ENCODE measurements at regions not wholly inside any gene's neighbourhood (a gene's known extent, or its start where the extent isn't known, plus 50 kb on each side); places are given as distances from the start of the nearest gene placed in this dataset.
"Not testable (repeated sequence)": the region's sequence is repeated elsewhere in the genome, so short reads cannot be mapped to it uniquely, and the experiment has no call there.

DNA sequence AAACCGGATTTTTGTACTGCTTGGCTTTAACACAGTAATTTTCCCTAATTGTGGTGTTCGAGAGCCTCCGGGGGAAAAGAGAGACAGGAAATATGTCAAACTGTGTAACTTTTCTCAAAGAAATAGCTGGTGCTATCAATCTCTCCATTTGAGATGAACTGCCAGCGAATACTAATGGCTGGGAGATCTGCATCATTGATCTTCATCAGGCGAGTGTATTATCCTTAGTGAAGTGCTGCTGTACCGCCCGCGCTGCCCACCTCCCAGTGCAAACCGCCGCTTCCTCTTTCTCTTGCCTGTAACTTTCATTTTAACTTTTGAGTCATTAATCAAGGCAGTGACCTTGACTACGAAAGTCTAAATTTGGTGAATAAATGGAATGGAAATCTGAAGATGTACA, 246.1 kb upstream of the ST6GAL2 start:
- DNase-seq, result no peak

DNA sequence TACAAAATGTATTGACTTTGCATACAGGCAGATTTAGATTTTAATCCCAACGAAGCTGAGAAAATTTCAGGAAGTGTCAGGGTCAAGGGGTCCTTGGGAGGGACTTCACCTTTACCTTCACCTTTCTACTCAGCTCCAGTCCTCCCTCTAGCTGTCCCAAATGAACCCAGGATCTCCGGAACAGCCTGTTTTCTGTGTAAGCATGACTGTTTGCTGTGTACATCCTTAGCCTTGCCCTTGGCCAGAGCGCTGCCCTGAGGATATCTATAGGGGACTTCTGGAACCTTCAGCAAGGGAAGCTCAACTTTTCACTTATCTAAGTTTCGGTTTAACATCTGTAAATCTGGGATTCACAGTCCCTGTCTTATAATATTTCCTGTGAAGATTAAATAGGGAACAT, 246.8 kb upstream of the ST6GAL2 start:
- DNase-seq, result no peak

DNA sequence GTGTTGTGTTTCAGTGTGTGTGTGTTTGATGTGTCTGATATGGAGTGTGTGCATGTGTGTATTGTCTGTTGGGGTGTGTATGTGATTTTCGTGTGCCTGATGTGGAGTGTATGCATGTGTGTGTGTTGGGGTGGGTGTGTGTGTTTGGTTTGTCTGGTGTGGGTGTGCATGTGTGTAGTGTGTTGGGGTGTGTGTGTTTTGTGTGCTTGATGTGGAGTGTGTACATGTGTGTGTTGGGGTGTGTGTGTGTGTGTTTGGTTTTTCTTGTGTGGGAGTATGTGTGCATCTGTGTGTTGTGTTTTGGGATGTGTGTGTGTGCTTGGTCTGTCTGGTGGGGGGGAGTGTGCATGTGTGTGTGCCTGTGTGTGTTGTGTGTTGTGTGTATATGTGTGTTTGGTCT, 247.4 kb upstream of the ST6GAL2 start:
- no peak for DNase-seq

DNA sequence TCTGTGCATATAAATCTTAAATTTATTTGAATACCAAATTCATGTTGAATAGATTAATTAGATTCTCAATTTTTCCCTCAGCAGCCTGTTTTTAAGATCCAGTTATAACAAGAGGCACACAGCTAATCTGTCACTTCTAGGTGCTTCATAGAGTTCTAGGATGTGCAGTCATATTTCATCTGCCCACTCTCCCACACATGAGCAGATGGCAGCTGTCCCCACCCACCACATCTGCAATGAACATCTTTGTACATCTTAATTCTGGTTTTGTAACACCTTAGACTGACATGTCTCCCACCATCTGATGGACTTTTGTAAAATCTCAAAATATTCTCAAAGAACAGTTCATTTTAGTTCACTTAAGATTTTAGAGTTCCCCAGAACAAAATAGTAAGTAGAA, 250.8 kb upstream of the ST6GAL2 start:
- DNase-seq, result peak; percentile 28

DNA sequence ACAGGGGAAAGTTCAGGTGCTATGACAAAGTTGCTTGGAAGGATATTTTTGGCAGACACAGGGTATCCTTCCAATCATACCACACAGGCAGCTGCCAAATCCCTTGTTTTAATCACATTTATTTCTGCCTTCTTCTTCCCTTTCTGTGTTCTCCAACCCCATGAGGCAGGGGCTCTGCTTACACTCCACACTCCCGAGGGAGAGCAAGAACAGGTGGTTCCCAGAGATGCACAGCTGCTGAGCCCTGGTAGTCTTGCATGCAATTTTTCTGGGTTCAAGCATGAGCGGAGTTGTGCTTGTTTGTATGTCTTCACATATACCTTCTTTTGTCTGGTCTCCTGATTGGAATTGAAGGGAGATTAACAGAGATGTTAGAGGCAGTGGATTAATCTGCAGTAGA, 251.7 kb upstream of the ST6GAL2 start:
- DNase-seq, result peak; percentile 75

DNA sequence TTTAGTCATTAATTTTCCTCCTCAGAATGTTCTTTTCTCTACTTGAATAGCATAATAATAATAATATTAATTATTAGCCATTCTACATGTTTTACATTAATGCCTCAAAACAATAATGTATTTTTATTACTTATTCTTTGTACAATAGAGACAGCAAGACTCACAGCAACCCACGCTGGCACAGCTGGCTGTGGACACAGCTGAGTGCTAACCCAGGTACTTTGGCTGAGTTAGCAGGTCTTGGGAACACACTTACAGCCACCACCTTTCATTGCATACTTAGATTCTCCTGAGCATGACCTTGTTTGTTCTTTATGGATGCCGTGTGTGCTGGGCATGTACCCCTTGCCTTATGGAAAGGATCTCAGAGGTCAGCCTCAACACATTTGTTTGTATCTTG, 260.2 kb upstream of the ST6GAL2 start:
- DNase-seq, result no peak

DNA sequence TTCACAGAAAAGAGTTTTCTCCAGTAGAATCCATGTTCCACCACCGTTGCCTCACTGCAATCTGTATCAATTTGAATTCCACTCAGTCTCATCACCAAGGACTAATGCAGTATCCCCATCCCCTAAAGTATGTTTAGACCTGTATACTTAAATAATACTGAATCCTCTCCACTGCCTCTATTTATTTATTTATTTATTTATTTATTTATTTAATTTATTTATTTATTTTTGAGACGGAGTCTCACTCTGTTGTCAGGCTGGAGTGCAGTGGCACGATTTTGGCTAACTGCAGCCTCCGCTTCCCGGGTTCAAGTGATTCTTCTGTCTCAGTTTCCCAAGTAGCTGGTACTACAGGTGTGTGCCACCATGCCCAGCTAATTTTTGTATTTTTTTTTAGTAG, 260.7 kb upstream of the ST6GAL2 start:
- DNase-seq, result not testable (repeated sequence)

DNA sequence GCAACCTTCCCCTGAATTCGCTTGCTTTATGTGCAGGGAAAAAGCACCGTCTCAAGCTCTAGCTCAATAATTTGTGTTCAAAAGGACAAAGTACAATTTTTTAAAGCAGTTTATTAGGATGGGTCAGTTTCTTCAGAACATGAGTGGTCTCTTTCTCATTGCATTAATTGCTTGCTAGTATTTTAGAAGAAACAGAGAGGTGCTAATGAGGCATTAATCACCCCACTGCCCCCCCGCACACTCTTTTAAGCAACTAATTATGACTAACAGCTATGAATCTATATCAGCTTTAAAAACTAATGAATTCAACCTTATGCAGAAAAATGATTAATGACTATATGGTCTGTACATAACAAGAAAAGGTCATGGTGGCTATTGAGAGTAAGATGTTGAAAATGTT, 262.1 kb upstream of the ST6GAL2 start:
- DNase-seq, result no peak

DNA sequence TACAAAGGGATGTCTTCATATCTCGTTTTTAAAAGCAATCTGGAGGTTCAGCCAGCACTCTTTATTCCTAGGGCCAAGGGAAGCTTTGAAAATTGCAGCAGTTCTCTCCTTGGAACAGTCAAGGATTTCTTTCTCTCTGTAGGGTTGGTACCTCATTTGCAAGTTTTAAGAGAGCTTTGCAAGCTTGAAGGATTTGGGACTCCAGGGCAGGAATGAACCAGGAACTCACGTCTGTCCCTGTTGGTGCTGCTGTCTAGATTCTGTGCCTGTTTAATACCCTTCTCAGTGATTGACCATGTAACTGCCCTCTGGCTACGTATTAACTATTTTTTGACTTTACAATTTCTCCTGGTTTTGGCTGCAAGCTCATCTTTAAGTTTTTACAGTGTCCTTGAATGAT, 262.5 kb upstream of the ST6GAL2 start:
- DNase-seq, result no peak

DNA sequence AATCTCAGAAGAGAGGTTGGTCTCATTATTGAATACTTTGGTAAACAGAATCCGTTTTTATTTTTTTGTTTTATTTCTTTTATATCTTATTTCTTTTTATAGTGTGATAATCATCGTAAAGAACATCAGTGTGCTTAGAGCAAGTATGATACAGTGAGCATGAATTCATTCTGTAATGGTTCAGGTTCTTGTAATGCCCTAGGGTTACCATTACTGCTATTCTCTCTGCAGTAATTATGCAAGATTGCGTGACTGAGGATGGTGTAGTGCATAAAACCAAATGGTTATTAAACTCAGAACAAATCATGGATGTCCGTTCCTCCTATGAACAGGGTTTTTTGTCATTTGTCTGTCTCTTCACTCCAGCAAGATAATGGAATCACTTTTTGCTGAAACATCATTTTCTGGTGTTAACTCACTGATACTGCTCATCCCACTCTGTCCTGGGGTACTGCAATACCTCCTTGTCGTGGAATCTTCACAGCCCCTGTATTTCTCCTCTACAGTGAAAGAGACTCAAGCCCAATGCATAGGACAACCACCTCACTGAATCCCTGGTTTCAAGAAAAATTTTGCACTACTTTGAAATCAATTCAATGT, 274.8 kb upstream of the ST6GAL2 start:
- no peak for DNase-seq

DNA sequence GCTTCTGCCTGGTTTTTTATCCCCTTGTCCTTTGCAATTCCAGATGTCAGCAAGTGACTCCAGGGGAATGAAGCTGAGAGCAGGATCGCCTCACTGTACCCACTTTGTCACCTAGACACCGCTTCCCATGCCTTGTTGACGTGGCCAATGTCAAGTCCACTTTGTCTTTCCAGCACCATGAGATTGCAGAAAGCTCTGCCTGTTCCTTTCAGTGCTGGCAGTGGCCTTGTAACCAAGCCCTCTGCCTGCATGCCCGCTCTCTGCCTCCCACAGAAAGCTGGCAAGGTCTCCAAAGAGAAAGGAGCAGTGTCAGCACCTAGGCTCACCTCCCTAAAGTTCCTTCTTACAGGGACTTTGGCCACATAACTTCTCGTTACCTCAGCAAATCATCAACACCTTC, 282.2 kb upstream of the ST6GAL2 start:
- DNase-seq, result no peak

DNA sequence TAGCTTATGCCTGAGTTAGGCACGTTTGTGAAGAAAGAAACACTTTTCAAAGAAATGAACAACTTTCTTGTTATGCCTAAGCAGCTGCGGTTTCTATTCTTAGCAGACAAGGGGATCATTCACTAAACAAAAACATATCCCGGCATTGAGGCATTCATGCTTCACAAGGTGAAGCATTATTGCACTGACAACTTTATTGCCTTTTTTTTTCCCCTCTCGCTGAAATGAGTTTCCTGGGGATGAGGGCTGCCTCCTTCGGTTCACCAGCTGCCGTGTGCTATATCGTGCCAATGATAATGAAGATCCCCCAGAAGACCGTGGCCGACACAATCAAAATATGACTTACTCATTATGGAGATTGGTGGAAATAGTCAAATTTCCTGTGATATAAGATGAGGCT, 288.2 kb upstream of the ST6GAL2 start:
- no peak for DNase-seq

DNA sequence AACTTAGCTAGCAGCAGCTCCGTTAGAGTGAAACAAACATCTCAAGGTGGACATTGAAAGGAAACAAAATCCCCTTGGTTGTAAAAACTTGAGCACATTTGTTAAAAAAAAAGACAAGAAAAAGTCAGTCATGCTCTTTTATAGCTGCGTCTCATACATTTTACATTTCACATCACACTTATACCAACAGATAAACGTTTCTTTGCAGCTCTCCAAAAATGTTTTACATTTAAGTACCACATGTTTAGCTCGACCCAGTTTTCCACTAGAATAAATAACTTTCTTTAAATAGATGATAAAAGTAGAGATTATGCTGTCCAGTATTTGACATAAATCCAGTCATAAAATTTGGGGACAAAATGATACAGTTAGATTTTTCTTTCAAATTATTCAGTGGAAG, 297.0 kb upstream of the ST6GAL2 start:
- DNase-seq, result no peak

DNA sequence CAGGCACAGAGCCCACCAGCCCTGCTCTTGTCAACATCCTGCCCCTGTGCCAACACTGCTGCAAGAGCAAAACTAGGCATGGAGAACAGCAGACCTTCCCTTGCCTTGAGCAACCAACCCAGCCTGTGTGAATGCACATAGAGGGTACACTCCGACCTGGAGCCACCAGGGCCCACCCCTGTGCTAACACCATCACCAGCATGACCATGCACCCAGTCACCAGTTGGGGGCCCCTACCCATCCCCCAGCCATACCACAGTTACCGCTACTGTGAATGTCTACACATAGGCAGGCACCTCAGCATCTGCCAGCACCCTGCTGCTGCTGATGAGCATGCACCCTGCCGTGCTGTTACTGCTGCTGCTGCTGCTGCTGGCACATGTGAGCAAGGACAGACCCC, 301.9 kb upstream of the ST6GAL2 start:
- DNase-seq, result no peak

DNA sequence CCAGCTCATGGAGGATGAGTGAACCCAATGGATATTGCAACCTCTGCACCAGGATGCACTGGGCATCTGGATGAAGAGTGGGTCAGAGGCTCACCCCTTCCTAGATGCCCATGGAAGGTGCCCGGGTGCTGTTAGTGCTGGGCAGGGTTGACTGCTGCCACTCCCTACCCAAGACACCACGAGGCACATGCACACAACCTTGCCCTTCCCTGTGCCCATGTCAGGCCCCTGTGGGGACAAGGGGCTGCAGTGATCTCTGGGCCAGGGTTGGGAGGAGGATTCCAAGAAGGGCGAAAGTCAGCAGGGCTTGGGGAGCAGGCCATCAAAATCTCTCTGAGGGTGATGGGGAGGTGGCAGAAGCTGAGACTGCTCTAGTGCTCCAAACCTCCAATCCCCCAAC, 309.7 kb upstream of the ST6GAL2 start:
- no peak for DNase-seq

DNA sequence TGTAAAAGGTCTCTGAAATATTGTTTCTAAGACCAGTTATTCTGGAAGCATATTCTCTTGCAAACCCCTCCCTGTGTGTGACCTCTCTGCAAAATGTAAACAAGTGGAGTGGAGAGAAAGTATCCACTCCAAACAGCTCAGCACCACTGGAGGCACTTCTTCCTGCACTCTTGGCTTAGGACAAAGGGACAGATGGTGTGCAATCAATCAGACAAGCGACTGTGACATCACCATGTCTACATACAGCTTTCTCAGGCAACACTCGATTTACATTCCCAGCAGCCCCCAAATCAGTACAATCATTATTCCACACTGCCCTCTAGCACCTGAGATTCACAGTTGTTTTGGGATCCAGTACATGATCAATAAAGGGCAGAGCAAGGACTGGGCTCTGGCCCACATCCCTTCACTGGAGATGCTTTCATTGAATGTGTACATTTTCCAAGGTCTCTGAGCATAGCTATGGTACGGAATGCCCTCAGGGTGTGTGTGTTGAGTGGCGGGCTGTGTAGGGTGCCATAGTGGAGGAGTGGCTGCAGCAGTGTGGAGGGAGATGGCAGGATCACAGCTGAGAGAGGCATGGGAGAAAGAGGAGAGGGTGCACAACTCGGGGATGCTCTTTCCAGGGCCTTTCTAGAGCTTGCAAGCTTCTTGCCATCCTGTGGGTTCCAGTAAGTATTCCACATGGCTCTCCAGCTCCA, 311.8 kb upstream of the ST6GAL2 start:
- peak; percentile 91 for DNase-seq

DNA sequence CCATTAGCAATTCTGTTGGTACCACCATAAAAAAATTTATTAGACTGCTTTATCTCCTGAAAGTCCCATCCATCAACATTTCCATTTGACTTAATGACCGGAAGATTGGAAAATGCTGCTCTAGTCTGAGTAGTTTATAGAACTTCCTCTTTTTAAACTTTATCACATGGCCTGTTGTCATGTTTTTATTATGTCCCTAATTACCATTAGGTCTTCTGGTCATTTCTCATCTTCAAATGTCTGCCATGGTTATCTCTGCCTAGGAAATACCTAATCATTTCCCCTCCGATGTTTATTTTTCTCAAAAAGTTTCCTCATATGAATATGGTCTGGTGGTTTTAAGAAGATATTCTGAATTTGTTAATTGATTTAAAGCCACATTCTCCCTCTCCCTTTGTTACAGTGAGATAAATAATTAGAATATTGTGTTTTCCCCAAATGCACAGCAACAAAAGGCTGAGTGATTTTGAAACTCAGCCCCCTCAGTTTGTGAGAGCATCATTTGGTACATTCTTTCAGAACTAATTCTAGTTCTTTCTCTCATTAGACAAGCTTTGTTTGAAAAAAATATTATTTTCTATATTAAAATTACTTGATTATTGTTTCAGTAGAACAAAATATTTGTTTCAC, 317.1 kb upstream of the ST6GAL2 start:
- no peak for DNase-seq

DNA sequence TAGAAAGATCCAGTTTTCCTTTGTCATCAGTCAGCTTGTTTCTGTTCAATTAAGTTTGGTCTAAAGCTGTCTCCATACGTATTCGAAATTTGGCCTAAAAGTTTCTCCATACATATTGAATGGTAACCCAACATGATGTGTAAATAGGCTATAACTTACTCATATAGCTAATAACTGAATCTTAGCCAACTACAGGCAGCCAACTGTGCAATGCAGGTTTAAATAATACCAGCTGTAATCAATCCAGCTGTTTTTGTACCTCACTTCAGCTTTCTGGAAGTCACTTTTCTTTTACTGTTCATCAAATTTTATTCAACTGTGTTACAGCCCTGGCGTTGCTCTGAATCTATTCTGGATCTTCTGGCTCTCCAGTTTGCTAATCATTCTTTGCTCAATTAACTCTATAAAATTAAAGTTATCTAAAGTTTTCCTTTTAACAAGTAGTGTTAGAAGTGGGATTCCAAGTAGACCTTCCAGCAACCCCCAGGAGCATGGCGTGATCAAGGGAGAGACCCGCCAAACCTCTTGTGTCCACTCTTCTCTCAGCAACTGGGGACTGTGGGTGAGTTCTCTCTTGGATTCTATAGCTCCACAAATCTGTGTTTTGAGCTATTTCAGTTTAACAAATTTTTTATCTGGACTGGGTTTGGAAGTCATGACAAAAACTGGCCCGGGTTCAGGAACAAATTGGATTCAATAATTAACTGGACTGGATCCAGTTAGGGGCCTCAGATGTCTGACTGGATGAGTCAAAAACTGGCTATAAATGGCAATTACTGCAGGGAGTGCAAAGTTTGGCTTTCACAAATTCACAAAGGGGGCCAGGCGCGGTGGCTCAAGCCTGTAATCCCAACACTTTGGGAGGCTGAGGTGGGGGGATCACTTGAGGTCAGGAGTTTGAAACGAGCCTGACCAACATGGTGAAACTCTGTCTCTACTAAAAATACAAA, 329.7 kb upstream of the ST6GAL2 start:
- DNase-seq, result no peak

DNA sequence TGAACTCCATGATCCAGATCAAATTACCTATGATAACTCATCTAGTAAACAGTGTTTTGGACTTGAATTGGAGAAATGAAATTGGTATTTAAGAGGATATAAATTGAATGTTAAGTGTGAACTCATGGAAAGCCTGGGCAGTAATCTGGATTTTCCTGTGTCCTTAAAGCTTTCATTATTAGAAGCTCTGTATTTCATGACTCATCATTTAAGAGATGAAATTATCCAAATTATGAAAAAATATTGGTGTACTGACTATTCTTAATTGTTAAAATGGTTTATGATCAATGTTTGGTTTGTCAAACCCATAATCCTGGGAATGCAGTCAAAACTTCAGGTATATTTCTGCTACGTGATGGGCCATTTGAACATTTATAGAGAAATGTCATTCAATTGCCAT, 332.2 kb upstream of the ST6GAL2 start:
- DNase-seq, result no peak

DNA sequence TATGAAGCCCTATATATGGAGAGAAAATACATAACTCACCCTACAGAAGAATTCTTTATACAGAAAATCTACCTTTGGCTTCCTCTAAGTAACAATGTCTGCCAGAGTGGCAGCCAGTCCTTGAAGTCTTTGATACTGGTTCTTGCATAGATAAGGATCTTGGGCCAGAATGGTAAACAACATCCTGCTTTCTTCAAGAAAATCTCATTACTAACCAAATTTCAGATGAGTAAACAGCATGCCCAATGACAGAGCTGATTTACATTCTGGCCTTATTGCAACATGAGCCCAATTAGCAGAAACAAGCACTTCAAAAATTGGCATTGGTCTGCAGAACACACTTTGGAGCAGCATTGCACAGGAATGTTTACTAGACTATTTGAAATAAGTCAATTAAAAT, 336.5 kb upstream of the ST6GAL2 start:
- no peak for DNase-seq

DNA sequence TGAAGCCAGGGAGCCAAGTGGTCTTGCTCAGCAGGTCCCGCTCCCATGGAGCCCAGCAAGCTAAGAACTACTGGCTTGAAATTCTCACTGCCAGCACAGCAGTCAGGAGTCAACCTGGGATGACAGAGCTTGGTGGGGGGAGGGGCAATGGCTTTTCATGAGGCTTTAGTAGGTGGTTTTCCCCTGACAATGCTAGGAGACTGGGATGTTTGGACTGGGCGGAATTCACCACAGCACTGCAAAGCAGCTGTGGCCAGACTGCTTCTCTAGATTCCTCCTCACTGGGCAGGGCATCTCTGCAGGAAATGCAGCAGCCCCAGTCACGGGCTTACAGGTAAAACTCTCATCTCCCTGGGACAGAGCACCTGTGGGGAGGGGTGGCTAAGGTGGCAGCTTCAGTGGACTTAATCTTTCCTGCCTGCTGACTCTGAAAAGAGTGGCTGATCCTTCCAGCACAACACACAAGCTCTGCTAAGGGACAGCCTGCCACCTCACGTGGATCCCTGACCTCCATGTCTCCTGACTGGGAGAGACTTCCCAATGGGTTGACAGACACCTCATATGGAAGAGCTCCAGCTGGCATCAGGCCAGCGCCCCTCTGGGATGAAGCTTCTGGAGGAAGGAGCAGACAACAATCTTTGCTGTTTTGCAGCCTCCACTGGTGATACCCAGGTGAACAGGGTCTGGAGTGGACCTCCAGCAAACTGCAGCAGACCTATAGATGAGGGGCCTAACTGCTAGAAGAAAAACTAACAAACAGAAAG, 349.7 kb upstream of the ST6GAL2 start:
- no peak for DNase-seq

DNA sequence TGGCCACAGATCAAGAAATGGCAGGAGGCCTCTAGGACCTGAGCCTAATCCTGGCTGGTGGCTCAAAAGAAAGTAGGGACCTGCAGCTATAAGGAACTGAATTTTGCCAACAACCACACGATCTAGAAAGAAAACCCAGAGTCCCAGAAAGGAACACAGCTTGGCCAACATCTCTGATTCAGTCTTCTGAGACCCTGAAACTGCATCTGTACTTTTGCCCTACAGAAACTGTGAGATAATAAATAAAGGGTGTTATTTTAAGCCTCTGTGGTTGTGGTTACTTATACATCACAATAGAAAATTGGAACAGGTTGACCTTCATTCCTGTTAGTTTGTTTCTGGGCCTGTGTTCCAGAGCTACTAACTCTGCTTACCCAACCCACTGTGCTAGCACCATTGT, 356.8 kb upstream of the ST6GAL2 start:
- no peak for DNase-seq

DNA sequence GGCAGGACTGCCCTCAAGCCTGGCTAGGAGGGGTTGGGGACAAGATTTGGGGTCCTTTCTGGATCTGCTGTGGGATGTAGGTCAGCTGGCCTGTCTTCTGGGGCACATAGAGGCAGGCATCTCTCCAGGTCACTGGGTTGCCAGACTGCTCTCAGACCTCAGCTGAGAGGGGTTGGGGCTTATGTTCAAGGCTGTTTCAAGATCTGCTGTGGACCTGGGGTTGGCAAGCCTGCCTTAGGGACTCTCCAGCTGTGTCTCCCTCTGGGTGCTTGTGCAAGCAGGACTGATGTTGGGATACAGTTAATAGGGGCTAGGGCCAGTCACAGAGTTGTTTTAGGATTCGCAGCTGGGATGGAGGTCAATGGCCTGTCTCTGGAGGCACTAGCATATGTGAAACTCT, 363.0 kb upstream of the ST6GAL2 start:
- no peak for DNase-seq

Data from NCI-H524 treated with DMSO at 0.1 percent for 48 hours (cell line).